GM12874 (cell line): ENCODE measurements at regions not wholly inside any gene's neighbourhood (a gene's known extent, or its start where the extent isn't known, plus 50 kb on each side); places are given as distances from the start of the nearest gene placed in this dataset.

Experiments used
- CTCF ChIP-seq: IDR thresholded peaks from 2 replicates; pipeline ENCODE4 v1.5.1; 2011; ENCODE audit warnings: low read depth, mild to moderate bottlenecking, control low read depth, low read length, moderate library complexity; ENCODE audit not compliant: insufficient read depth

GRCh38 chr4:93983140-93983539 lies 154.6 kb downstream of the ATOH1 start:
- TF ChIP-seq CTCF = no peak

- TF ChIP-seq CTCF = no peak
These were observed 165.8 kb downstream of the ATOH1 start for GRCh38 chr4:93994175-93994994.

DNA sequence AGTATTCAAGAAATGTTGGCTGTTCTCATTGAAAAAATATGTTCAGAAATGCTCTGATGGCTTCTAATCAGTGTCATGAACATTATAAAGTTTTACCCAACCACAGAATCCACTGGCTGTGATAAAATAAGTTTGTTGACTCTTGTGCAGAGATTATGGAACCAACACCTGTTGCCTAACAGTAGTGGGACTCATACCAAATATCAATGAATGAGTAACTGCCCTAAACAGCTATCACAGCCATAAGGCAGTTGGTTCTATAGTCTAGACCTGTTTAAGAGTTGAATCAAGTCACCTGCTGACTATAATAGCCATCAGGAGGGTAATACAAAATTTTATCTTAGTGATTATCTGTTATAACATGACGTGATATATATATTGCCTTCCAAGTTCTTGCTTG lies 168.3 kb downstream of the ATOH1 start:
- TF ChIP-seq CTCF = no peak

DNA sequence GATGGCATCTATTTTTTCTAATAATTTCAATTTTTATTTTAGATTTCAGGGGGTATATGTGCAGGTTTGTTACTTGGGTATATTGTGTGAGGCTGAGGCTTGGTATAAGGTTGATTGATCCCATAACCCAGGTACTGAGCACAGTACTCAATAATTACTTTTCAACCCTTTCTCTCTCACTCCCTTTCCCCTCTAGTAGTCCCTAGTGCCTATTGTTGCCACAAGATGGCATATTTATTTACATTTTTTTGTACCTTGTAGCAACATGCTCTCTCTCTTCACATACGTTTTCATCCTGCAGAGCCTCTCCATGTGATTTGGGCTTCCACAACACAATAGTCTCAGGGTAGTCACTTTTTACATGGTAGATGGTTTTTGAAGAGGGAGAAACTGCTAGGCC lies 172.0 kb downstream of the ATOH1 start:
- TF ChIP-seq CTCF = no peak

- no peak for TF ChIP-seq CTCF
These were observed 178.4 kb downstream of the ATOH1 start for GRCh38 chr4:94006932-94007331.

GRCh38 chr4:94011190-94011589 lies 182.6 kb downstream of the ATOH1 start:
- no peak for TF ChIP-seq CTCF

DNA sequence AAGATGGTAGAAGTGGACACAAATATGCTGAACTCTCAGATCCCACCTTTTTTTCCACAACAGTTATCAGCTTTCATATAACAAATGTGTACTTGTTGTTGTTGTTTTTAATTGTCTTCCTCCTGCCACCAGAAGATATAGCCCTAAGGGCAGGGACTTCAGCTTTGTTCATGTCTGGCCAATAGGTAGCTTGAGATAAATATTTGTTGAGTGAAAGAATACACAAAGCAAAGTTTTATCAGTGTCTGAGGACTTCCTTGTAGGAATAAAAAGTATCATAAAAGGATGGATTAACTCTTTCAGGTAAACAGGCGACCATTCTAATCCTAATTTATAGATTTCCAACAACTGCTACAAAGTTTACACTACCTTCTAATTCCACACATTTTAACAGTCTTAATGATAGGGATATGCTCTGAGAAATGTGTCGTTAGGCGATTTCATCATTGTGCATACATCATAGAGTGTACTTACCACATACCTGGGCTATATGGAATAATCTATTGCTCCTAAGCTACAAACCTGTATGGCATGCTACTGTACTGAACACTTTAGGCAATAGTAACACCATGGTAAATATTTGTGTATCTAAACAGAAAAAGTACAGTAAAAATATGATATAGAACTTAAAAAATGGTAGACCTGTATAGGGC lies 186.1 kb downstream of the ATOH1 start:
- TF ChIP-seq CTCF = no peak
